HCT116 (cell line): ENCODE measurements at regions not wholly inside any gene's neighbourhood (a gene's known extent, or its start where the extent isn't known, plus 50 kb on each side); places are given as distances from the start of the nearest gene placed in this dataset.

Experiments
- ATAC-seq: fragments of 200-7000 bp; cut with Tn5 transposase; 2 replicates; pipeline ENCODE4 v1.9.1; 2020; ENCODE audit warnings: mild to moderate bottlenecking, moderate library complexity
- BruUV-seq: library from RNA; stranded (reverse); fragments of 400-500 nt; replicated peaks from 2 replicates; lab custom pipeline; 2021; lab: Mats Ljungman, UMichigan
- CTCF ChIA-PET: fragments of 300-600 bp; sonication (Branson Sonifier 250); formaldehyde crosslinking; loops from one replicate; lab custom pipeline; 2021; ENCODE audit warnings: antibody characterized with exemption; lab: Charles Lee
- POLR2A ChIA-PET: fragments of 300-600, 350-600 bp; sonication (Branson Sonifier 250); formaldehyde crosslinking; loops from one replicate; lab custom pipeline; 2021; ENCODE audit warnings: antibody characterized with exemption; lab: Charles Lee
- RAD21 ChIA-PET, 2 experiments: fragments of 300-600 bp; sonication (Branson Sonifier 250); formaldehyde crosslinking; loops; one replicate each; lab custom pipeline; 2023; ENCODE audit warnings: low total read pairs in 2 of 2; ENCODE audit not compliant: uncharacterized antibody in 2 of 2, unreplicated experiment in 2 of 2, low non-redundant PET in 1 of 2; lab: Charles Lee
- DNase-seq: peaks from one replicate; pipeline ENCODE4 v3.0.0-alpha.2; 2010; ENCODE audit warnings: low read depth, low spot score
- H2AFZ ChIP-seq: fragments of 200-600 bp; shearing (Covaris generic), sonication (generic); 2 replicates; pipeline ENCODE4 v1.6.1; 2017; ENCODE audit warnings: low read depth, mixed run types, mixed read lengths, antibody characterized with exemption, low read length; ENCODE audit not compliant: poor library complexity, severe bottlenecking
- H3K27ac ChIP-seq: 2 replicates; pipeline ENCODE4 v1.5.1; 2012; ENCODE audit warnings: low read depth, low read length
- H3K27me3 ChIP-seq: fragments of 200-600 bp; sonication (generic); 2 replicates; pipeline ENCODE4 v1.6.1; 2016; ENCODE audit warnings: mixed run types, low read length, mixed read lengths; ENCODE audit not compliant: insufficient read depth
- H3K36me3 ChIP-seq, 2 experiments: fragments of 200-500 bp in 1 of 2; fragments of 200-600 bp in 1 of 2; sonication (Bioruptor generic) in 1 of 2; sonication (generic) in 1 of 2; 2 replicates each; pipeline versions ENCODE4 v1.5.1 to v1.6.1; 2014 to 2016; ENCODE audit warnings: low read length in 2 of 2, inconsistent platforms in 1 of 2, mixed read lengths in 1 of 2, mixed run types in 1 of 2; ENCODE audit not compliant: insufficient read depth in 2 of 2, control insufficient read depth in 1 of 2
- H3K4me1 ChIP-seq, 2 experiments: fragments of 200-600 bp in 1 of 2; sonication (generic) in 1 of 2; 2 replicates each; pipeline versions ENCODE4 v1.5.1 to v1.6.1; 2012 to 2017; ENCODE audit warnings: low read length in 2 of 2, inconsistent platforms in 1 of 2, mild to moderate bottlenecking in 1 of 2, mixed read lengths in 1 of 2, mixed run types in 1 of 2, moderate library complexity in 1 of 2; ENCODE audit not compliant: insufficient read depth in 2 of 2, control insufficient read depth in 1 of 2
- H3K4me2 ChIP-seq: fragments of 200-600 bp; sonication (generic); 2 replicates; pipeline ENCODE4 v1.6.1; 2017; ENCODE audit warnings: mixed run types, low read length, mixed read lengths
- H3K4me3 ChIP-seq, 2 experiments: fragments of 200-600 bp in 1 of 2; sonication (generic) in 1 of 2; replicated peaks in 1 of 2; 2 replicates each; pipeline ENCODE4 v1.5.1; 2011 to 2016; ENCODE audit warnings: low read length in 2 of 2, control low read depth in 1 of 2, low read depth in 1 of 2, mild to moderate bottlenecking in 1 of 2, mixed read lengths in 1 of 2, mixed run types in 1 of 2
- H3K79me2 ChIP-seq: fragments of 200-600 bp; sonication (generic); 2 replicates; pipeline ENCODE4 v1.6.1; 2017; ENCODE audit warnings: mild to moderate bottlenecking, mixed run types, low read length, moderate library complexity, mixed read lengths; ENCODE audit not compliant: insufficient read depth
- H3K9ac ChIP-seq: fragments of 200-600 bp; sonication (generic); 2 replicates; pipeline ENCODE4 v1.6.1; 2016; ENCODE audit warnings: low read length, mixed read lengths
- H3K9me2 ChIP-seq: fragments of 200-600 bp; sonication (generic), shearing (Covaris generic); 2 replicates; pipeline ENCODE4 v1.6.1; 2017; ENCODE audit warnings: mixed run types, mild to moderate bottlenecking, moderate library complexity; ENCODE audit not compliant: insufficient read depth
- H3K9me3 ChIP-seq, 2 experiments: fragments of 200-500 bp in 1 of 2; fragments of 200-600 bp in 1 of 2; sonication (Bioruptor generic) in 1 of 2; sonication (generic) in 1 of 2; 2 replicates each; pipeline ENCODE4 v1.6.1; 2014 to 2017; ENCODE audit warnings: low read length in 2 of 2, mixed read lengths in 2 of 2, inconsistent platforms in 1 of 2, low read depth in 1 of 2, mild to moderate bottlenecking in 1 of 2, mixed run types in 1 of 2, moderate library complexity in 1 of 2; ENCODE audit not compliant: control insufficient read depth in 1 of 2, insufficient read depth in 1 of 2
- H4K20me1 ChIP-seq: fragments of 200-600 bp; sonication (generic), shearing (Covaris generic); 2 replicates; pipeline ENCODE4 v1.6.1; 2017; ENCODE audit warnings: mixed run types, mild to moderate bottlenecking, moderate library complexity; ENCODE audit not compliant: insufficient read depth
- EGR1 ChIP-seq: IDR thresholded peaks from 2 replicates; pipeline ENCODE4 v1.6.1; 2012; ENCODE audit warnings: low read depth
- ELF1 ChIP-seq: IDR thresholded peaks from 2 replicates; pipeline ENCODE4 v1.6.1; 2012; ENCODE audit warnings: low read depth, borderline replicate concordance
- MAX ChIP-seq: IDR thresholded peaks from 2 replicates; pipeline ENCODE4 v1.6.1; 2012
- SIN3A ChIP-seq: IDR thresholded peaks from 2 replicates; pipeline ENCODE4 v1.6.1; 2012; ENCODE audit warnings: low read depth
- SRF ChIP-seq: IDR thresholded peaks from 2 replicates; pipeline ENCODE4 v1.6.1; 2012; ENCODE audit warnings: low read depth
- YY1 ChIP-seq: IDR thresholded peaks from 2 replicates; pipeline ENCODE4 v1.6.1; 2011; ENCODE audit warnings: low read length, low read depth, moderate library complexity, mild to moderate bottlenecking; ENCODE audit not compliant: insufficient replicate concordance; ENCODE audit errors: extremely low read depth
- intact Hi-C: fragments of 100-400 bp; cut with micrococcal nuclease; formaldehyde crosslinking; loops from 2 replicates; pipeline ENCODE4 v1.10.0; 2022

- TF ChIP-seq MAX: no peak
These were observed 399.3 kb downstream of the HTR7 start (continued) for GRCh38 chr10:90458571-90458970.

- Histone ChIP-seq H2AFZ (no peak overlapping the region), H3K4me2 (no peak overlapping the region), H3K36me3 (no peaks in the 10 kb centered on the region), H3K27me3 (no peaks in the 10 kb centered on the region), H3K4me1 (peaks cover 0 to 5% of the 10 kb centered on the region in 2 experiments; a peak in 1 of 4 replicates), H4K20me1 (no peaks in the 10 kb centered on the region), H3K9me3 (no peaks in the 10 kb centered on the region), H3K27ac (no peak overlapping the region), H3K9me2 (no peaks in the 10 kb centered on the region), H3K79me2 (no peaks in the 10 kb centered on the region), H3K4me3 (no peak overlapping the region), H3K9ac (no peak overlapping the region)
- RAD21 ChIA-PET: no interaction called here
- intact Hi-C loops: no loop called here
- no TSS peak for BruUV-seq
- TF ChIP-seq YY1 (no peak), SRF (no peak), EGR1 (no peak), SIN3A (no peak), ELF1 (no peak)
- CTCF ChIA-PET: interaction anchor here (0.6 kb wide), 1 partner anchor 129 kb away, joined by 3 read pairs; no protein-coding TSS in a partner anchor
- ATAC-seq (no peak), DNase-seq (no peak)
- POLR2A ChIA-PET: no interaction called here
These were observed 396.2 kb downstream of the HTR7 start for GRCh38 chr10:90461437-90462155.
